T-helper 2 cell (primary cell): ENCODE measurements at regions not wholly inside any gene's neighbourhood (a gene's known extent, or its start where the extent isn't known, plus 50 kb on each side); places are given as distances from the start of the nearest gene placed in this dataset.

Experiments
- DNase-seq, 5 experiments: peaks; one replicate each; pipeline versions ENCODE4 v3.0.0 to v3.0.0-alpha.2; 2012 to 2022

GRCh38 chr15:47950447-47950846 lies 170.3 kb upstream of the SLC24A5 start:
- no peak for DNase-seq

- no peak for DNase-seq
These were observed 169.0 kb upstream of the SLC24A5 start for GRCh38 chr15:47951781-47952180.

GRCh38 chr15:47954196-47954595 lies 166.6 kb upstream of the SLC24A5 start:
- DNase-seq = no peak

GRCh38 chr15:47955021-47955420 lies 165.8 kb upstream of the SLC24A5 start:
- no peak for DNase-seq

GRCh38 chr15:47959617-47960413 lies 161.0 kb upstream of the SLC24A5 start:
- DNase-seq = peak in 1 of 5 experiments; percentile 8

GRCh38 chr15:47961401-47962090 lies 159.2 kb upstream of the SLC24A5 start:
- DNase-seq = peak in 1 of 5 experiments; percentile 90

- DNase-seq = no peak
These were observed 157.5 kb upstream of the SLC24A5 start for GRCh38 chr15:47963265-47963664.

- DNase-seq = no peak
These were observed 156.6 kb upstream of the SLC24A5 start for GRCh38 chr15:47964229-47964628.

GRCh38 chr15:47965297-47965696 lies 155.5 kb upstream of the SLC24A5 start:
- DNase-seq = no peak

- no peak for DNase-seq
These were observed 152.2 kb upstream of the SLC24A5 start for GRCh38 chr15:47968593-47968992.

- no peak for DNase-seq
These were observed 149.2 kb upstream of the SLC24A5 start for GRCh38 chr15:47971637-47972036.

- no peak for DNase-seq
These were observed 148.1 kb upstream of the SLC24A5 start for GRCh38 chr15:47972738-47973137.

- no peak for DNase-seq
These were observed 146.1 kb upstream of the SLC24A5 start for GRCh38 chr15:47974724-47975123.

- no peak for DNase-seq
These were observed 145.4 kb upstream of the SLC24A5 start for GRCh38 chr15:47975427-47975826.

- DNase-seq = no peak
These were observed 137.3 kb upstream of the SLC24A5 start for GRCh38 chr15:47983533-47983932.

GRCh38 chr15:47985568-47985967 lies 135.2 kb upstream of the SLC24A5 start:
- DNase-seq = peak in 1 of 5 experiments; percentile 36

- no peak for DNase-seq
These were observed 133.3 kb upstream of the SLC24A5 start for GRCh38 chr15:47987461-47987860.

- peak in 1 of 5 experiments; percentile 71 for DNase-seq
These were observed 132.8 kb upstream of the SLC24A5 start for GRCh38 chr15:47987908-47988532.

- DNase-seq = no peak
These were observed 132.2 kb upstream of the SLC24A5 start for GRCh38 chr15:47988564-47988963.

GRCh38 chr15:47990821-47991220 lies 130.0 kb upstream of the SLC24A5 start:
- DNase-seq = no peak

- DNase-seq = no peak
These were observed 129.4 kb upstream of the SLC24A5 start for GRCh38 chr15:47991357-47991756.

- DNase-seq = no peak
These were observed 127.7 kb upstream of the SLC24A5 start for GRCh38 chr15:47993051-47993450.

- DNase-seq = no peak
These were observed 123.4 kb upstream of the SLC24A5 start for GRCh38 chr15:47997195-47998080.
